K562 (cell line): ENCODE measurements at regions not wholly inside any gene's neighbourhood (a gene's known extent, or its start where the extent isn't known, plus 50 kb on each side); places are given as distances from the start of the nearest gene placed in this dataset.

Experiments used
- ATAC-seq: fragments of 200-7000 bp; cut with Tn5 transposase; 3 replicates; pipeline ENCODE4 v1.9.1; 2020; ENCODE audit warnings: moderate library complexity
- BruUV-seq: library from RNA; stranded (reverse); fragments of 400-500 nt; replicated peaks from 2 replicates; lab custom pipeline; 2021; lab: Mats Ljungman, UMichigan
- CTCF ChIA-PET: fragments of 300-600 bp; formaldehyde crosslinking; extraction: SDS; loops from one replicate; lab custom pipeline; 2021; ENCODE audit warnings: low intra/inter-chr PET ratio; lab: Yijun Ruan, JAX
- POLR2A ChIA-PET: fragments of 300-600, 350-650 bp; sonication (Branson Sonifier 250); formaldehyde crosslinking; extraction: SDS; loops from one replicate; lab custom pipeline; 2021; ENCODE audit warnings: antibody characterized with exemption, inconsistent platforms; lab: Yijun Ruan, JAX
- DNase-seq, 4 experiments: peaks; one replicate each; pipeline versions ENCODE4 v3.0.0 to v3.0.0-alpha.2; 2011 to 2018; ENCODE audit warnings: low spot score in 3 of 4, mixed read lengths in 3 of 4; ENCODE audit errors: extremely low read depth in 1 of 4
- FAIRE-seq: peaks from 2 replicates; lab custom pipeline; 2011; peaks lifted over from hg19 to GRCh38; lab: Jason Lieb, UNC
- H2AFZ ChIP-seq: 2 replicates; pipeline ENCODE4 v1.6.0; 2011; ENCODE audit warnings: low read depth, low read length, control low read depth, inconsistent platforms
- H3K27ac ChIP-seq: fragments of 200-600 bp; 3 replicates; pipeline ENCODE4 v1.8.0; 2011; ENCODE audit warnings: low read depth, mild to moderate bottlenecking, control low read depth, inconsistent platforms, low read length, moderate library complexity, mixed read lengths; ENCODE audit errors: extremely low read depth
- H3K27me3 ChIP-seq, 2 experiments: fragments of 300-600 bp in 1 of 2; 2 replicates in 1 of 2; 3 replicates in 1 of 2; pipeline versions ENCODE4 v1.6.0 to v1.8.0; 2011; ENCODE audit warnings: inconsistent platforms in 2 of 2, low read length in 2 of 2, mild to moderate bottlenecking in 1 of 2, mixed read lengths in 1 of 2, moderate library complexity in 1 of 2; ENCODE audit not compliant: control insufficient read depth in 2 of 2, insufficient read depth in 2 of 2
- H3K36me3 ChIP-seq: fragments of 300-600 bp; 3 replicates; pipeline ENCODE4 v1.8.0; 2011; ENCODE audit warnings: mild to moderate bottlenecking, low read length, inconsistent platforms; ENCODE audit not compliant: control insufficient read depth, insufficient read depth
- H3K4me1 ChIP-seq, 2 experiments: fragments of 200-600 bp in 1 of 2; replicated peaks in 1 of 2; 2 replicates in 1 of 2; 3 replicates in 1 of 2; pipeline versions ENCODE4 v1.5.1 to v1.8.0; 2011; ENCODE audit warnings: inconsistent platforms in 2 of 2, low read length in 2 of 2, mild to moderate bottlenecking in 1 of 2, mixed read lengths in 1 of 2, moderate library complexity in 1 of 2; ENCODE audit not compliant: control insufficient read depth in 2 of 2, insufficient read depth in 2 of 2
- H3K4me2 ChIP-seq: 2 replicates; pipeline ENCODE4 v1.6.1; 2011; ENCODE audit warnings: low read length, control low read depth, inconsistent platforms, mixed read lengths; ENCODE audit not compliant: insufficient read depth
- H3K4me3 ChIP-seq: fragments of 200-600 bp; sonication (generic), shearing (Covaris generic); 2 replicates; pipeline ENCODE4 v1.5.1; 2016; ENCODE audit warnings: control low read depth, inconsistent platforms
- H3K79me2 ChIP-seq: fragments of 200-600 bp; 3 replicates; pipeline ENCODE4 v1.8.0; 2011; ENCODE audit warnings: low read length, inconsistent platforms; ENCODE audit not compliant: control insufficient read depth, insufficient read depth
- H3K9ac ChIP-seq, 2 experiments: 2 replicates each; pipeline versions ENCODE4 v1.6.0 to v1.6.1; 2011; ENCODE audit warnings: low read depth in 2 of 2, low read length in 2 of 2, control low read depth in 1 of 2, inconsistent platforms in 1 of 2, mild to moderate bottlenecking in 1 of 2, mixed read lengths in 1 of 2; ENCODE audit not compliant: insufficient read depth in 1 of 2
- H3K9me1 ChIP-seq: one replicate; pipeline ENCODE4 v1.6.0; 2011; ENCODE audit warnings: inconsistent platforms, mild to moderate bottlenecking, low read length, moderate library complexity; ENCODE audit not compliant: control insufficient read depth, insufficient read depth
- H3K9me3 ChIP-seq: replicated peaks from 2 replicates; pipeline ENCODE4 v1.5.1; 2011; ENCODE audit warnings: low read depth, low read length, inconsistent platforms; ENCODE audit not compliant: control insufficient read depth, insufficient read depth
- H4K20me1 ChIP-seq: replicated peaks from 2 replicates; pipeline ENCODE4 v1.6.1; 2011; ENCODE audit warnings: low read length, inconsistent platforms, mixed read lengths; ENCODE audit not compliant: control insufficient read depth, insufficient read depth
- FOXA3 ChIP-seq, 2 experiments: fragments of 450-650 bp in 1 of 2; sonication (generic) in 1 of 2; formaldehyde crosslinking; IDR thresholded peaks in 1 of 2; conservative IDR thresholded peaks in 1 of 2; 2 replicates each; pipeline versions ENCODE4 v1.4.0 to v1.8.0; 2020 to 2022; ENCODE audit warnings: mild to moderate bottlenecking in 2 of 2, missing genetic modification reagents in 1 of 2
- GABPB1 ChIP-seq: sonication (generic); formaldehyde crosslinking; IDR thresholded peaks from 2 replicates; pipeline ENCODE4 v1.8.0; 2022; ENCODE audit warnings: mild to moderate bottlenecking, missing genetic modification reagents
- HNRNPL ChIP-seq: fragments of 200-400 bp; formaldehyde crosslinking; IDR thresholded peaks from 2 replicates; pipeline ENCODE4 v1.6.1; 2017; ENCODE audit warnings: low read depth, mild to moderate bottlenecking, low read length
- KAT2B ChIP-seq: IDR thresholded peaks from one replicate; pipeline ENCODE4 v1.6.1; 2012; ENCODE audit warnings: low read depth, mild to moderate bottlenecking, control low read depth, inconsistent platforms, low read length, moderate library complexity
- LEF1 ChIP-seq: fragments of 450-650 bp; IDR thresholded peaks from 2 replicates; pipeline ENCODE4 v1.6.1; 2016; ENCODE audit warnings: mild to moderate bottlenecking
- MAZ ChIP-seq, 2 experiments: fragments of 450-650 bp in 1 of 2; sonication (generic) in 1 of 2; formaldehyde crosslinking; IDR thresholded peaks in 1 of 2; conservative IDR thresholded peaks in 1 of 2; 2 replicates each; pipeline versions ENCODE4 v1.4.0 to v1.5.0; 2020; ENCODE audit warnings: mild to moderate bottlenecking in 1 of 2, missing genetic modification reagents in 1 of 2
- MEF2A ChIP-seq: IDR thresholded peaks from 2 replicates; pipeline ENCODE4 v1.6.1; 2011; ENCODE audit warnings: low read depth, mild to moderate bottlenecking, low read length, moderate library complexity; ENCODE audit not compliant: control insufficient read depth
- MEF2D ChIP-seq: conservative IDR thresholded peaks from 2 replicates; pipeline ENCODE4 v1.6.1; 2016; ENCODE audit warnings: low read depth, missing genetic modification characterization, missing compliant biosample characterization
- NONO ChIP-seq, 2 experiments: fragments of 200-400 bp in 1 of 2; fragments of 450-650 bp in 1 of 2; formaldehyde crosslinking in 1 of 2; IDR thresholded peaks; 2 replicates each; pipeline ENCODE4 v1.6.1; 2017; ENCODE audit warnings: low read depth in 2 of 2, mild to moderate bottlenecking in 2 of 2, moderate library complexity in 2 of 2, low read length in 1 of 2
- PCBP1 ChIP-seq: fragments of 200-400 bp; formaldehyde crosslinking; IDR thresholded peaks from 2 replicates; pipeline ENCODE4 v1.6.1; 2018; ENCODE audit warnings: mild to moderate bottlenecking, low read depth, low read length; ENCODE audit not compliant: poor library complexity, severe bottlenecking
- PHB ChIP-seq: fragments of 250-450 bp; sonication (Bioruptor Pico); IDR thresholded peaks from 2 replicates; pipeline ENCODE4 v1.5.0; 2021
- POLR2B ChIP-seq: fragments of 450-650 bp; IDR thresholded peaks from 2 replicates; pipeline ENCODE4 v1.6.1; 2018; ENCODE audit warnings: low read depth; ENCODE audit not compliant: partially characterized antibody
- PYGO2 ChIP-seq: fragments of 450-650 bp; IDR thresholded peaks from 2 replicates; pipeline ENCODE4 v1.6.1; 2016; ENCODE audit warnings: mild to moderate bottlenecking, missing genetic modification characterization, moderate library complexity, missing compliant biosample characterization
- RBM17 ChIP-seq: fragments of 200-400 bp; formaldehyde crosslinking; IDR thresholded peaks from 2 replicates; pipeline ENCODE4 v1.6.1; 2017; ENCODE audit warnings: low read depth, mild to moderate bottlenecking, low read length, borderline replicate concordance
- SIRT6 ChIP-seq: IDR thresholded peaks from one replicate; pipeline ENCODE4 v1.6.1; 2012; ENCODE audit warnings: low read depth, mild to moderate bottlenecking, control low read depth, inconsistent platforms, low read length, moderate library complexity
- TEAD1 ChIP-seq, 2 experiments: fragments of 450-650 bp in 1 of 2; sonication (generic) in 1 of 2; formaldehyde crosslinking; IDR thresholded peaks; 2 replicates each; pipeline versions ENCODE4 v1.4.0 to v1.8.0; 2020 to 2022; ENCODE audit warnings: mild to moderate bottlenecking in 2 of 2, missing genetic modification reagents in 1 of 2
- ZBED1 ChIP-seq: IDR thresholded peaks from 2 replicates; pipeline ENCODE4 v1.6.1; 2014
- ZNF175 ChIP-seq: fragments of 200-800 bp; sonication (Bioruptor generic); IDR thresholded peaks from 2 replicates; pipeline ENCODE4 v1.6.1; 2016; ENCODE audit warnings: low read depth, mild to moderate bottlenecking, missing genetic modification characterization, missing compliant biosample characterization
- WGBS: fragments of 100-300 bp; shearing (Covaris generic); methylation state at CpG from one replicate; pipeline ENCODE4 v1.1.6; 2016; ENCODE audit warnings: low coverage, mixed read lengths; ENCODE audit not compliant: insufficient coverage; ENCODE audit errors: missing lambda C conversion rate; 5-methylcytosine and 5-hydroxymethylcytosine counted together
- in situ Hi-C: fragments of 300-500 bp; cut with MboI; formaldehyde crosslinking; loops from 4 replicates; pipeline ENCODE4 v1.15.0; 2018; ENCODE audit warnings: inconsistent platforms, mixed read lengths
- intact Hi-C: fragments of 100-400 bp; cut with micrococcal nuclease; formaldehyde crosslinking; loops from 2 replicates; pipeline ENCODE4 v1.14.2; 2022
- TF ChIP-seq, protein P1 (sequence below): fragments of 450-650 bp; IDR thresholded peaks from 2 replicates; pipeline ENCODE4 v1.6.1; 2016; ENCODE audit warnings: borderline replicate concordance

DNA sequence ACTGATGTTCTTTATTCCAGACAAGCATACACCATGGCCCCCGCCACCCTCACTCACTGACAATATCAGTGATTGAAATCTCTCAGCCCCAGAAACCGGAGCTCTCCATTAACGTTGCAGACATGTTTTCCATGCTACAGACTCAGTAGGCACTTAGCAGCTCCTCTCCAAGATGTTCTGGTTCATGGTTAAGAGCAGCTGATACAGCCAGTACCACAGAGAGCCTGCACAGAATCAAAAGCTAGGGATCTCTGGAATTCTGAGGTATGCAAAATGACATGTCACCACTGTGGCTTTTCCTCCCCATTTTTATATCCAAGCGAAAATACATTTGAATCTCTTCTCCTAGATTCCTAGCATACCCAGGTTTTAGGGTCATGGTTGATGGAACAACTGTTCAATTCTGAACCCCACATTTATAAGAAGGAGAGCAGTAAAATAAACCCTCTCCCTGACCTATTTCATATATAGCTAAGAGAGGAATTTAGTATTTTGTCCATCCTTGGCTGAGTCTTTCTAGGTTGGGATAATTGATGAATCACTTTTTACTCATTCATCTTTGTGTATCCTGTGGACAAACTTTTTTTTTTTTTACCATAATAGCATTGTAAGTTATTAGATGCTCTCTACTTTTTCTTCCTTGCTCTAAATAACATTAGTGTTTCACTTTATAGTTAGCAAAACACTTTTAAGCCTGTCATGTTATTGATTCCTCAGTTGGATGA, 488.4 kb upstream of the PIK3C3 start:
- no peak overlapping the region for H3K9ac ChIP-seq
- H3K4me1 ChIP-seq: no peaks in the 10 kb centered on the region
- H3K79me2 ChIP-seq: no peaks in the 10 kb centered on the region
- H3K27me3 ChIP-seq: no peaks in the 10 kb centered on the region
- no peak overlapping the region for H2AFZ ChIP-seq
- H3K4me3 ChIP-seq: no peak overlapping the region
- no peak overlapping the region for H3K27ac ChIP-seq
- H3K9me1 ChIP-seq: no peaks in the 10 kb centered on the region
- ChIA-PET CTCF (no interaction called here), POLR2A (no interaction called here)
- no peaks in the 10 kb centered on the region for H3K36me3 ChIP-seq
- H4K20me1 ChIP-seq: no peaks in the 10 kb centered on the region
- DNase-seq (no peak), FAIRE-seq (no peak), ATAC-seq (no peak)
- in situ Hi-C loops: no loop called here
- intact Hi-C loops: no loop called here
- WGBS: 2% methylated on average over 4 of the region's 4 CpGs
- BruUV-seq: no TSS peak
- no peaks in the 10 kb centered on the region; the same call in 1 of the 2 replicates for H3K9me3 ChIP-seq
- TF ChIP-seq NONO (IDR thresholded peaks at IDR 0.05; ENCODE audit: low read depth in 2 of 2, low read length in 1 of 2) (no peak), HNRNPL (no peak), SIRT6 (no peak), MEF2D (tag) (no peak), POLR2B (no peak), TEAD1 (CRISPR knock-in tag; IDR thresholded peaks at IDR 0.05) (no peak), PYGO2 (tag) (no peak), FOXA3 (CRISPR knock-in tag; conservative IDR thresholded peaks at IDR 0.05 in 1 of 2, IDR thresholded peaks at IDR 0.05 in 1 of 2) (no peak), MEF2A (no peak), ZBED1 (no peak), ZNF175 (CRISPR knock-in tag) (no peak), LEF1 (no peak), KAT2B (no peak), MAZ (CRISPR knock-in tag; conservative IDR thresholded peaks at IDR 0.05 in 1 of 2, IDR thresholded peaks at IDR 0.05 in 1 of 2) (no peak), GABPB1 (no peak), PHB (CRISPR knock-in tag) (no peak), PCBP1 (no peak), RBM17 (no peak)
- TF ChIP-seq, protein P1, sequence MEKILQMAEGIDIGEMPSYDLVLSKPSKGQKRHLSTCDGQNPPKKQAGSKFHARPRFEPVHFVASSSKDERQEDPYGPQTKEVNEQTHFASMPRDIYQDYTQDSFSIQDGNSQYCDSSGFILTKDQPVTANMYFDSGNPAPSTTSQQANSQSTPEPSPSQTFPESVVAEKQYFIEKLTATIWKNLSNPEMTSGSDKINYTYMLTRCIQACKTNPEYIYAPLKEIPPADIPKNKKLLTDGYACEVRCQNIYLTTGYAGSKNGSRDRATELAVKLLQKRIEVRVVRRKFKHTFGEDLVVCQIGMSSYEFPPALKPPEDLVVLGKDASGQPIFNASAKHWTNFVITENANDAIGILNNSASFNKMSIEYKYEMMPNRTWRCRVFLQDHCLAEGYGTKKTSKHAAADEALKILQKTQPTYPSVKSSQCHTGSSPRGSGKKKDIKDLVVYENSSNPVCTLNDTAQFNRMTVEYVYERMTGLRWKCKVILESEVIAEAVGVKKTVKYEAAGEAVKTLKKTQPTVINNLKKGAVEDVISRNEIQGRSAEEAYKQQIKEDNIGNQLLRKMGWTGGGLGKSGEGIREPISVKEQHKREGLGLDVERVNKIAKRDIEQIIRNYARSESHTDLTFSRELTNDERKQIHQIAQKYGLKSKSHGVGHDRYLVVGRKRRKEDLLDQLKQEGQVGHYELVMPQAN: no peak
- TF ChIP-seq, all 486 proteins: peak for 0
- H3K4me2 ChIP-seq: no peak overlapping the region
